GM12872 (cell line): ENCODE measurements at regions not wholly inside any gene's neighbourhood (a gene's known extent, or its start where the extent isn't known, plus 50 kb on each side); places are given as distances from the start of the nearest gene placed in this dataset.

ENCODE experiments used
- CTCF ChIP-seq: IDR thresholded peaks from 3 replicates; pipeline ENCODE4 v1.5.1; 2011; ENCODE audit warnings: low read depth, mild to moderate bottlenecking, low read length, moderate library complexity; ENCODE audit not compliant: insufficient read depth

GRCh38 chr13:22399801-22400420 lies 729.0 kb downstream of the FGF9 start:
- no peak for TF ChIP-seq CTCF

GRCh38 chr13:22402682-22403081 lies 731.8 kb downstream of the FGF9 start:
- no peak for TF ChIP-seq CTCF

- TF ChIP-seq CTCF: no peak
Measured at GRCh38 chr13:22403144-22403543, 732.3 kb downstream of the FGF9 start.

GRCh38 chr13:22405891-22406290 lies 735.0 kb downstream of the FGF9 start:
- TF ChIP-seq CTCF: no peak

GRCh38 chr13:22412452-22412851 lies 741.6 kb downstream of the FGF9 start:
- no peak for TF ChIP-seq CTCF

GRCh38 chr13:22422023-22422422 lies 751.1 kb downstream of the FGF9 start:
- no peak for TF ChIP-seq CTCF

- TF ChIP-seq CTCF: no peak
Measured at GRCh38 chr13:22422712-22423111, 751.8 kb downstream of the FGF9 start.
